HG02852 (cell line): ENCODE measurements at regions not wholly inside any gene's neighbourhood (a gene's known extent, or its start where the extent isn't known, plus 50 kb on each side); places are given as distances from the start of the nearest gene placed in this dataset.
A peak's percentile ranks its signal among the peaks of the same experiment; 100 is the strongest.

Source experiments
- ATAC-seq: cut with Tn5 transposase; IDR thresholded peaks from one replicate; pipeline ENCODE4 v1.9.1; 2021; ENCODE audit warnings: mild to moderate bottlenecking, moderate library complexity; ENCODE audit not compliant: unreplicated experiment

GRCh38 chr4:152117933-152118507 lies 357.2 kb upstream of the GATB start:
- no peak for ATAC-seq

DNA sequence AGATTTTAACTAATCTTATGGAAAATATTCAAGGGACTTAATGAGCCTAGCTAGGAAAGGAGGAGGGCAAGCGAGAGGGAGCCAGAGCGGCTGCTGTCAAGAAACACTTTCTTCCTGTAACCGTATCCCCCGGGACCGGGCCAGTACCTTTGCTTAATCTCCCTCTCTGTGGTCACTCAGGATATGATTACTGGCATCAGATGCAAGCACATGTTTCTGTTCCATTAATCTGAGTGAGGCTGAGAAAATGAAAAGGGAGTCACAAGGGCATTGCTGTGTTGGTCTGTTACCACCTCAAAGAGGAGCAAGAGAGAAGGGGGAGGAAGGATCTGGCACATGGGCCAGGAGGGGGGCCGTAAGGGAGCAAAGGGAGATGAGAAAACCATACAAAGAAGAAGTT lies 356.7 kb upstream of the GATB start:
- ATAC-seq = no peak

- ATAC-seq = no peak
These were observed 356.2 kb upstream of the GATB start for GRCh38 chr4:152117054-152117453.

- ATAC-seq = no peak
These were observed 355.0 kb upstream of the GATB start for GRCh38 chr4:152115794-152116193.

DNA sequence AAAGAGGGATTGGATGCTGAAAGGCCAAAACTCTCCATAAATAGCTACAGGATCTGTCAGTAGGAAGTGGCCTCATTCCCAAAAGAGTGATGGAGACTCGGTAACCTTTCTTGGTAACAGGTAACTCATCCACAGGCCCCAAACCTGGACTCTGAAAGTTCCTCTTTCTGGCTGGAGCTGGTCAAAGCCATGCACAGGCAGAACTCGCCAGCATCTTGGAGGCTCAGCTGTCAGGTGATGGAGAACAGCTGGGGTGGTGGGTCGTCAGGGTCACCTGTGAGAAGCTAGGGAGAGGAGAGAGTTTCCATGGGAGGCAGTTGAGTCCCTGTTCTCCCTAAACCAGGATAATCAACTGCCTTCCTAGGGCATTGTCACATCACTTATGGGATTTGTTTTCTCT lies 354.3 kb upstream of the GATB start:
- no peak for ATAC-seq

DNA sequence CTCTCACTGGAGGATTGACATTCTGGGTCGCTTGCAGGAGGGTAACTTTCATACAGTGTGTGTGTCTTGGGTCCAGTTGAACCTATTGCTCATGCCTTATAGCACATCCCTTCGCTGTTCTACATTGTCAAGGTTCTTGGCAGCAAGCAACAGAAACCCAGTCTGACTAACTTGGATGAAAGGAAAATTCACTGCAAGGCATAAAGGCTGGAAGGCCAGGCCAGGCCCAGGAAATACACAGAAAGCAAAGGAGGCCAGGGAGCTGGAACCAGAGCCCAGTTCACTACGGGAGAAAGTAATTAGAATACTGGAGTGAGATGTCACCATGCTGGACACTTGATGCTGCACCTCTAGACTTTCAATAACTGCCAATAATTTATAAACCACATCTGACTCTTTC lies 353.8 kb upstream of the GATB start:
- ATAC-seq = no peak

DNA sequence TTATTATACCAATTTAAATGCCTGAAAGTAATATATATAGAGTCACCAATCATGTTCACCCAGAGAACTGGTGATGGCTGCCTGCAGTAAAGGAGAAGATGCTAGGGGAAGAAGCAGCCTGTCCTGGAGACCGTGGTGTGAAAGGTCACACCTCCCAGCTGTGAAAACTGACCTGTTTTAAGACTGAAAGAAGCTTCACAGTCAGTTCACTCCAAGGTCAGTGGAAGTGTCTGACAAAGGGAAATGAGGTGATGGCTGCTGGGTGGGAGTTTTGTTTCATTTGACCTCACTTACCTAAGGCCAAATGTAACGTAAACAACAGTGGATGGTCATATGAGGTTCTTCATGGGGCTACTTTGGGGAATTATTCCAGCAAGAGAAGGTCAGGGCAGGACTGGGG lies 352.1 kb upstream of the GATB start:
- peak; percentile 78 for ATAC-seq

GRCh38 chr4:152112190-152112589 lies 351.4 kb upstream of the GATB start:
- no peak for ATAC-seq

GRCh38 chr4:152110780-152111179 lies 350.0 kb upstream of the GATB start:
- ATAC-seq = no peak

- ATAC-seq = no peak
These were observed 349.0 kb upstream of the GATB start for GRCh38 chr4:152109531-152110509.

DNA sequence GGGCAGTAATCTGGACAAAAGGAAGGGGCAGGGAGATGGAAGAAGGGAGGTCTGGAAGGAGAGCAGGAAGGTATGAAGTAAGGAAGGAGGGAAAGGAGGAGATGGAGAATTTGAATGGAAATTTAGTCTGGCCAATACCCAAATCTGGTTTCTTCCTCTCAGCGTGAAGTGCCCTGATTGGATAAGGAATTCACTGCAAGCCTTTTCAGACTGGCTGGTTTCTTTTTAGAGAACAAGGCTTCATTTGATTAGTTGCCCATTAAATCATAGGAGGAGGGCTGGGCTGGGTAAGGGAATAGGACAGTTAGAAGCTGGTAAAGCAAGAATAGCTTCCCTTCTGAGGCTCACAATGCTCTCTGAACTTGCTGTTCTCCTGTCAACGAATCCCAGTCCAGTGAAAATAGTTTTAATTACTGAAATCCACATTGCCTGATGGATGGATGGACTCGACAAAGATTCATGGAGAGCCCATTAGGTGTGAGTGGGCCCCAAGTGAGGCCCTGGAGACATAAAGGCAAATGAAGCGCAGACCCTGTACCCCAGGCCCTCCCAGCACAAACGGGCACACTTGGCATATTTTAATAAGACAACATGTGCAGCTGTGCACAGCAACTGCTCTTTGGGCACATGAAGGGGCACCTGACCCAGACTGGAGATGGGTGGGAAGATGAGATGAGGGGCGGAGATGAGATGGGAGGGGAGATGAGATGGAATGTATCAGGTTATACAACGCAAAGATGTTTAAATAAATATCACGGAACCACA lies 347.1 kb upstream of the GATB start:
- no peak for ATAC-seq

- no peak for ATAC-seq
These were observed 346.0 kb upstream of the GATB start for GRCh38 chr4:152106781-152107321.

DNA sequence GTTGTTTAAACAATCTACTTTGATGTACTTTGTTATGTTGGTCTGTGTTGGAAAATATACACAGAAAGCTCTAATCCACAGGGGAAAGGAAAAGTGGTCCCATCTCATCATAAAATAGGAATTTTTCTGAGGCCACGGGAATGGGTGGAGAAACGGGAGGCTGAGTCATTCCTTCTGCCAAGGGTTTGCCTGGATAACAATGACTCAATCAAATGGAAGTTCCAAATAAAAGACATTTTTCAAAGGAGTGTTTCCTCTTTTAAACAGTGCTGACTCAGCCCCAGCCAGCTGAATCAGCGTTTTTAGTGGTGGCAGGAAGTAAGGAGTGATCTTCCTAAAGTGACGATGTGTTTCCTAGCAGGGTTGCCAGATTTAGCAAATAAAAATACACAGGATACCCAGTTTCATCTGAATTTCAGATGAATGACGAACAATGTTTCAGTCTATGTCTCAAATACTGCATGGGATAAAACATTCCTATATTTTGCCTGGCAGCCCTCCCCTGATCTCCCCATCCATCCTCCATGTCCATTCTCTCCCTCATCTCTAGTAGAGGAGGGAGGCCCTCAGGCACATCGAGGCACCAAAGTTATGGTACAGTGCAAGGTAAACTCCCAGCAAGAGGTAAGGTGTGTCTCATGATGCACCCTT lies 345.4 kb upstream of the GATB start:
- ATAC-seq = no peak

GRCh38 chr4:152104901-152105357 lies 344.1 kb upstream of the GATB start:
- no peak for ATAC-seq

DNA sequence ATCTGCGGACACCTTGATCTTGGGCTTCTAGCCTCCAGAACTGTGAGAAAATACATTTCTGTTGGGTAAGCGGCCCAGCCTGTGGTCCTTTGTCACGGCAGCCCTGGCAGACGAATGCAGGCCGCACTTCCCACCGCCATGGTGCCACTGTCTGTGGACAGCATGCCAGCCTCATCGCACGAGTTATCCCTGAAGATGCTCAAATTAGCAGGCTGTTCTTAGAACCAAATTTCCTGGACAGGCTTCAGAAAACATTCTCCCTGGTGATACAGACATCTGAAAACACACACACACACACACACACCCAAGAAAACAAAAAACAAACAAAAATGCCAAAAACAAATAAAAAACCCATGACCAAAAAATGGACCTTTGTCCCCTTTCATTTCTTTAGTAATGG lies 343.5 kb upstream of the GATB start:
- no peak for ATAC-seq

DNA sequence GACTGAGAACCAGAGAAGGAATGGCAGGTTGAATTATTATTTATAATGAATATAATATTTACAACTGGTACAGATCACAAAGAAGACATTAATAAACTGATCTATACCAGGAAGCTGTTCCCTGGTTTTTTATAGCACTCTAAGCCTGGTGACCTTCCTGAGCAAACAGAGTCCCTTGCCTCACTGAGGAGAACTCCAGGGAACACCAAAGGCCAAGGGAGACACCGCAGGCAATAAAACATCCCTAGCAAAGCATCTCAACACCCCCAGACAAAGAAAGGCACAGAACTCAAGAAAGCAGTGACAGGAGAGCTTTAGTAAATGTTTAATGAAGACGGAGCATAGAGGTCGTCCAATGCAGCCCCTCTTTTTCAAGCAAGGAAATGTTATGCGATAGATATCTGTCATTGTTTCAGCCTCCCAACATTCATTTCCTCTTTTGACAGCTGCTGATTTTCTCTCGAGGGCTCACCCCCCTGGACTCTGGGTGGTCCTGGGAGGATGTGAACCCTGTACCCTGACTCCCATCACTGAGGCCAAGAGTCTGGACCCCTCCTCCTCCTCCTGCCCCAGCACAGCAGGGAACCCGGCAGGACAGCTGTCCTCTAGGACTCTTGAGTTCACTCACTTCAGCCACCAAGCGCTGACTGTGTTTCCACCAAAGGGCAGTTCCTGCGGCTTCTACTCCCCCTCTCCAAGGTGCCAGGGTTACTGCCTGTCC lies 342.5 kb upstream of the GATB start:
- no peak for ATAC-seq

DNA sequence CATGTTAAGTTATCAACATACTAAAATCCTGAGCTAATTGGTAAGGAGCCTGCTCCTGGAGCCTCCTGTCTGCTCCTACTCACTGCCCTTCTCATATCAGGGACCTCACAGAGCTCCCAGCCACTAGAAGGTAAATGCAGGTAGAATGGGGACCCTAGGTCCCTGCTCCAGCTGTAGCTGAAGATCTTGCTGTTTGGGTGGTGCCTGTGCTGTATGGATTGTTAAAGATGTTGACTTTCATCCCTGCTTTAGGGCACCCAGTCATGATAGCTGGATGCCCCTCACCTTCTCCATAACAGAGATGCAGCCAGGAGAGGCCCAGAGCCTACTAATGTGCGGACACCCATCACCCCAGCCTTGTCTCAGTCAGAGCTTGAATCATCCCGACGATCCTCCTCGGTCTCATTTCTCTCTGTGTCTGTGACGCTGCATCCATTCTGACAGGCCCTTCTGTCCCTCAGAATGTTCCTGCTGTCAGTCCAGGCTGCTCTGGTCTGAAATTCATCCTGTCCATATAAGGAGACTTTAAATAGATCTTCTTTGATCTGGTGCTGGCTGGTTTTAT lies 341.7 kb upstream of the GATB start:
- ATAC-seq = no peak

- no peak for ATAC-seq
These were observed 341.0 kb upstream of the GATB start for GRCh38 chr4:152101556-152102435.
